H1 (cell line): ENCODE measurements at regions not wholly inside any gene's neighbourhood (a gene's known extent, or its start where the extent isn't known, plus 50 kb on each side); places are given as distances from the start of the nearest gene placed in this dataset.
A peak's percentile ranks its signal among the peaks of the same experiment; 100 is the strongest.

Source experiments
- CTCF ChIA-PET: fragments of 300-600 bp; sonication (Branson Sonifier 250); formaldehyde crosslinking; loops from one replicate; lab custom pipeline; 2021; ENCODE audit not compliant: partially characterized antibody; lab: Charles Lee
- POLR2A ChIA-PET: fragments of 300-600 bp; sonication (Branson Sonifier 250); formaldehyde crosslinking; loops from one replicate; lab custom pipeline; 2021; ENCODE audit warnings: inconsistent platforms; ENCODE audit not compliant: partially characterized antibody; lab: Charles Lee
- DNase-seq, 2 experiments: peaks; one replicate each; pipeline versions ENCODE4 v3.0.0 to v3.0.0-alpha.2; 2010 to 2022; ENCODE audit warnings: low spot score in 2 of 2, low read depth in 1 of 2, mixed read lengths in 1 of 2
- FAIRE-seq: peaks from 2 replicates; lab custom pipeline; 2011; peaks lifted over from hg19 to GRCh38; lab: Jason Lieb, UNC
- H2AFZ ChIP-seq: 2 replicates; pipeline ENCODE4 v1.8.1; 2012; ENCODE audit warnings: low read length, inconsistent platforms
- H2AK5ac ChIP-seq: 2 replicates; pipeline ENCODE4 v1.6.1; 2013; ENCODE audit warnings: low read depth, low read length
- H2BK120ac ChIP-seq: replicated peaks from 2 replicates; pipeline ENCODE3; 2013; ENCODE audit warnings: low read depth, low read length, inconsistent platforms
- H2BK12ac ChIP-seq: 2 replicates; pipeline ENCODE4 v1.6.1; 2013; ENCODE audit warnings: low read depth, low read length
- H2BK15ac ChIP-seq: 2 replicates; pipeline ENCODE4 v1.6.1; 2013; ENCODE audit warnings: low read length
- H2BK20ac ChIP-seq: 2 replicates; pipeline ENCODE4 v1.6.1; 2013; ENCODE audit warnings: low read length
- H2BK5ac ChIP-seq: 2 replicates; pipeline ENCODE4 v1.6.1; 2013; ENCODE audit warnings: low read depth, low read length
- H3K14ac ChIP-seq: 2 replicates; pipeline ENCODE4 v1.6.1; 2013; ENCODE audit warnings: inconsistent platforms; ENCODE audit not compliant: insufficient read length
- H3K18ac ChIP-seq: 2 replicates; pipeline ENCODE4 v1.6.1; 2013; ENCODE audit warnings: low read length; ENCODE audit errors: extremely low read depth
- H3K23ac ChIP-seq: 2 replicates; pipeline ENCODE4 v1.6.1; 2013; ENCODE audit warnings: inconsistent platforms; ENCODE audit not compliant: insufficient read length
- H3K23me2 ChIP-seq: 2 replicates; pipeline ENCODE4 v1.6.1; 2013; ENCODE audit warnings: low read depth, low read length
- H3K27ac ChIP-seq: 2 replicates; pipeline ENCODE4 v1.6.1; 2011; ENCODE audit warnings: low read depth, low read length, inconsistent platforms
- H3K27me3 ChIP-seq, 4 experiments: replicated peaks in 1 of 4; 1 replicate in 1 of 4; 2 replicates in 3 of 4; pipeline versions ENCODE4 v1.6.1 to v1.8.1; 2011 to 2013; ENCODE audit warnings: low read length in 3 of 4, mild to moderate bottlenecking in 3 of 4, inconsistent platforms in 2 of 4, mixed read lengths in 2 of 4, moderate library complexity in 1 of 4; ENCODE audit not compliant: control insufficient read depth in 3 of 4, insufficient read depth in 3 of 4; ENCODE audit errors: extremely low read depth in 1 of 4
- H3K36me3 ChIP-seq, 4 experiments: 2 replicates each; pipeline versions ENCODE4 v1.6.1 to v1.8.1; 2011 to 2013; ENCODE audit warnings: mild to moderate bottlenecking in 4 of 4, low read length in 3 of 4, moderate library complexity in 2 of 4, control low read depth in 1 of 4, inconsistent platforms in 1 of 4; ENCODE audit not compliant: insufficient read depth in 4 of 4, control insufficient read depth in 2 of 4
- H3K4ac ChIP-seq: replicated peaks from 2 replicates; pipeline ENCODE3; 2013; ENCODE audit warnings: low read length, low read depth, mixed read lengths, inconsistent platforms; ENCODE audit not compliant: insufficient read length
- H3K4me1 ChIP-seq, 4 experiments: replicated peaks in 1 of 4; 1 replicate in 1 of 4; 2 replicates in 3 of 4; pipeline versions ENCODE4 v1.6.1 to v1.8.1; 2011 to 2013; ENCODE audit warnings: low read length in 3 of 4, inconsistent platforms in 2 of 4, mixed read lengths in 1 of 4; ENCODE audit not compliant: insufficient read depth in 4 of 4, control insufficient read depth in 3 of 4
- H3K4me2 ChIP-seq, 2 experiments: 2 replicates each; pipeline versions ENCODE4 v1.6.1 to v1.8.1; 2011 to 2013; ENCODE audit warnings: low read depth in 2 of 2, low read length in 2 of 2, control low read depth in 1 of 2, inconsistent platforms in 1 of 2, mild to moderate bottlenecking in 1 of 2; ENCODE audit not compliant: insufficient read depth in 1 of 2
- H3K4me3 ChIP-seq, 4 experiments: fragments of 200-600, 300-600 bp in 1 of 4; sonication (generic), shearing (Covaris generic), sonication (Bioruptor Twin) in 1 of 4; 2 replicates each; pipeline versions ENCODE4 v1.5.1 to v1.8.1; 2011 to 2016; ENCODE audit warnings: low read length in 4 of 4, low read depth in 3 of 4, control low read depth in 2 of 4, inconsistent platforms in 2 of 4, mild to moderate bottlenecking in 2 of 4, mixed read lengths in 1 of 4, moderate library complexity in 1 of 4; ENCODE audit not compliant: insufficient read depth in 2 of 4; ENCODE audit errors: extremely low read depth in 1 of 4
- H3K56ac ChIP-seq: replicated peaks from 2 replicates; pipeline ENCODE3; 2013; ENCODE audit warnings: low read depth, mild to moderate bottlenecking, mixed read lengths, low read length, inconsistent platforms; ENCODE audit not compliant: insufficient read length
- H3K79me1 ChIP-seq: 2 replicates; pipeline ENCODE4 v1.6.1; 2013; ENCODE audit warnings: low read depth, low read length, control low read depth
- H3K79me2 ChIP-seq, 2 experiments: 2 replicates each; pipeline versions ENCODE4 v1.6.1 to v1.8.1; 2012 to 2013; ENCODE audit warnings: low read length in 2 of 2, mild to moderate bottlenecking in 2 of 2, inconsistent platforms in 1 of 2; ENCODE audit not compliant: insufficient read depth in 2 of 2, control insufficient read depth in 1 of 2
- H3K9ac ChIP-seq, 4 experiments: replicated peaks in 1 of 4; 1 replicate in 1 of 4; 2 replicates in 3 of 4; pipeline versions ENCODE4 v1.6.1 to v1.8.1; 2011 to 2013; ENCODE audit warnings: low read depth in 3 of 4, low read length in 3 of 4, control low read depth in 2 of 4, mild to moderate bottlenecking in 2 of 4, moderate library complexity in 2 of 4, inconsistent platforms in 1 of 4; ENCODE audit errors: extremely low read depth in 1 of 4
- H3K9me3 ChIP-seq, 2 experiments: 2 replicates each; pipeline versions ENCODE4 v1.6.1 to v1.8.1; 2012 to 2013; ENCODE audit warnings: mild to moderate bottlenecking in 2 of 2, moderate library complexity in 2 of 2, control low read depth in 1 of 2, inconsistent platforms in 1 of 2, low read depth in 1 of 2, low read length in 1 of 2, mixed read lengths in 1 of 2; ENCODE audit not compliant: insufficient read depth in 2 of 2
- H4K20me1 ChIP-seq, 2 experiments: replicated peaks in 1 of 2; 2 replicates each; pipeline versions ENCODE3 to v1.8.1; 2011 to 2013; ENCODE audit warnings: inconsistent platforms in 2 of 2, low read length in 2 of 2, mild to moderate bottlenecking in 1 of 2; ENCODE audit not compliant: insufficient read depth in 2 of 2, control insufficient read depth in 1 of 2
- H4K5ac ChIP-seq: 2 replicates; pipeline ENCODE4 v1.6.1; 2013; ENCODE audit warnings: low read length, low read depth, mixed read lengths, inconsistent platforms; ENCODE audit not compliant: insufficient read length
- H4K8ac ChIP-seq: 2 replicates; pipeline ENCODE4 v1.8.0; 2013; ENCODE audit warnings: mild to moderate bottlenecking, moderate library complexity, low read length, inconsistent platforms; ENCODE audit not compliant: insufficient read depth; ENCODE audit errors: extremely low read depth
- H4K91ac ChIP-seq: replicated peaks from 2 replicates; pipeline ENCODE3; 2013; ENCODE audit warnings: low read length, mixed read lengths, inconsistent platforms; ENCODE audit not compliant: insufficient read length
- KDM1A ChIP-seq: fragments of 200-600, 300-600 bp; sonication (generic); IDR thresholded peaks from 2 replicates; pipeline ENCODE4 v1.7.1; 2016; ENCODE audit warnings: mild to moderate bottlenecking, low read length, borderline replicate concordance
- MAFK ChIP-seq: IDR thresholded peaks from 2 replicates; pipeline ENCODE4 v1.6.1; 2012; ENCODE audit warnings: low read depth, mild to moderate bottlenecking, improper control_type of control experiment, low read length
- WGBS, 2 experiments: shearing (Covaris generic) in 1 of 2; methylation state at CpG; one replicate each; pipeline versions ENCODE4 v1.1.6 to v1.1.7; 2013 to 2015; ENCODE audit warnings: low lambda C conversion rate in 2 of 2, mixed read lengths in 2 of 2, inconsistent platforms in 1 of 2, low coverage in 1 of 2, missing lambda C conversion rate in 1 of 2; ENCODE audit not compliant: insufficient replicate concordance in 2 of 2, insufficient coverage in 1 of 2, insufficient read length in 1 of 2; ENCODE audit errors: extremely low coverage in 1 of 2, missing lambda C conversion rate in 1 of 2; 5-methylcytosine and 5-hydroxymethylcytosine counted together

DNA sequence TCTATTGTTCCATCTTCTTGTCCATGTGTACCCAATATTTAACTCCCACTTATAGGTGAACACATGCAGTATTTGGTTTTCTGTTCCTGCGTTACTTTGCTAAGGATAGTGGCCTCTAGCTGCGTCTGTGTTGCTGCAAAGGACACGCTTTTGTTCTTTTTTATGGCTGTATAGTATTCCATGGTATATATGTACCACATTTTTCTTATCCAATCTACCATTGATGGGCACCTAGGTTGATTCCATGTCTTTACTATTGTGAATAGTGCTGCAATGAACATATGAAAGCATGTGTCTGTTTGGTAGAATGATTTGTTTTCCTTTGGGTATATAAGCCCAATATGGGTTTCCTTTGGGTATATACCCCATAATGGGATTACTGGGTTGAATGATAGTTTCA, 77.3 kb upstream of the MMADHC start:
- DNase-seq (no peak), FAIRE-seq (no peak)
- H3K23me2 ChIP-seq = no peaks in the 10 kb centered on the region
- no peaks in the 10 kb centered on the region for H3K27me3 ChIP-seq
- no peak overlapping the region for H2BK20ac ChIP-seq
- 78% methylated on average over 3 of the region's 3 CpGs; no CpG with 5 or more reads in 1 of the 2 experiments for WGBS, 2 experiments
- H4K8ac ChIP-seq = no peak overlapping the region
- H3K14ac ChIP-seq = no peak overlapping the region
- no peaks in the 10 kb centered on the region for H3K9me3 ChIP-seq
- H4K91ac ChIP-seq = no peak overlapping the region
- no peak overlapping the region for H3K9ac ChIP-seq
- H2BK15ac ChIP-seq = no peak overlapping the region
- H3K4me3 ChIP-seq = no peak overlapping the region
- no peaks in the 10 kb centered on the region for H4K20me1 ChIP-seq
- H3K18ac ChIP-seq = no peak overlapping the region
- H3K4me2 ChIP-seq = no peak overlapping the region
- H3K4me1 ChIP-seq = peaks cover 0 to 4% (median 0%) of the 10 kb centered on the region in 4 experiments; a peak in 1 of 7 replicates
- ChIA-PET POLR2A (no interaction called here), CTCF (no interaction called here)
- H3K79me2 ChIP-seq = no peaks in the 10 kb centered on the region
- no peaks in the 10 kb centered on the region for H3K36me3 ChIP-seq
- H2AFZ ChIP-seq = no peak overlapping the region
- H3K79me1 ChIP-seq = no peaks in the 10 kb centered on the region
- H2BK5ac ChIP-seq = no peak overlapping the region
- H3K23ac ChIP-seq = no peak overlapping the region
- no peak overlapping the region for H2BK12ac ChIP-seq
- peak; percentile 65; the same call in 1 of the 2 replicates for TF ChIP-seq KDM1A
- TF ChIP-seq MAFK = no peak
- no peak overlapping the region for H3K56ac ChIP-seq
- no peak overlapping the region for H2AK5ac ChIP-seq
- no peak overlapping the region for H2BK120ac ChIP-seq
- no peak overlapping the region for H3K4ac ChIP-seq
- H4K5ac ChIP-seq = no peak overlapping the region
- no peak overlapping the region for H3K27ac ChIP-seq
